HG02798 (cell line): ENCODE measurements at regions not wholly inside any gene's neighbourhood (a gene's known extent, or its start where the extent isn't known, plus 50 kb on each side); places are given as distances from the start of the nearest gene placed in this dataset.
"Not testable (repeated sequence)": the region's sequence is repeated elsewhere in the genome, so short reads cannot be mapped to it uniquely, and the experiment has no call there.

Source experiments
- ATAC-seq: cut with Tn5 transposase; IDR thresholded peaks from one replicate; pipeline ENCODE4 v1.9.1; 2021; ENCODE audit warnings: mild to moderate bottlenecking; ENCODE audit not compliant: unreplicated experiment, poor library complexity

DNA sequence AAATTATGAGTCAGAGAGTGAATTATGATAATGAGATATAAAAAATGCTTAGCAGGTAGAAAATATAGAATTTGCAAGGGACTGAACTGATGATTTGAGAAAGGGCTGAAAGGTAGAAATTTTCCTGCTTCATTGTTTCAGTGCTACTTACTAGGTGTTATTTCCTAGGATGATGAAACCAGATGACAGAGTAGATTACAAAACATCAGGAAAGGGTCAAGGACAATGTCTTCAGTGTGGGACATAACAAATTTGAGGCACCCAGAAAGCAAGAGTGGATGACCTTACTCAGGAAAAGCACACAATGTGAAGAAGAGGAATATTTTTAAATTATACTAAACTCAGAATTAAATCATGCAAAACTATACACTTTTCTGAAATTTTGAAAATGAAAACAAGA lies 102.1 kb downstream of the SHCBP1 start:
- ATAC-seq: no peak

DNA sequence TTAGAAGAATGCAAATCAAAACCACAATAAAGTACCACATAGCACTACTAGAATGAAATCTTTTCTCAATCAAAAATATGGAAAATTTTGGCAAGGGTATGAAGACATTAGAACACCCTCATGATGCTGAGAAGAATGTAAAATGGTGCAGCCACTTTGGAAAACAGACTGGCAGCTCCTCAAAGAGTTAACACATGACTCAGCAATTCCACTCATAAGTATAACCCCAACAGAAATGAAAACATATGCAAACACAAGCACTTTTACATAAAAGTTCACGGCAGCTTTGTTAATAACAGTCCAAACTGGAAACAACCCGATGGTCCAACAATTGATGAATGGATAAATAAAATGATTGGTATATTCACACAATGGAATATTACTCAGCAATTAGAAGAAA lies 124.5 kb downstream of the SHCBP1 start:
- ATAC-seq: no peak

DNA sequence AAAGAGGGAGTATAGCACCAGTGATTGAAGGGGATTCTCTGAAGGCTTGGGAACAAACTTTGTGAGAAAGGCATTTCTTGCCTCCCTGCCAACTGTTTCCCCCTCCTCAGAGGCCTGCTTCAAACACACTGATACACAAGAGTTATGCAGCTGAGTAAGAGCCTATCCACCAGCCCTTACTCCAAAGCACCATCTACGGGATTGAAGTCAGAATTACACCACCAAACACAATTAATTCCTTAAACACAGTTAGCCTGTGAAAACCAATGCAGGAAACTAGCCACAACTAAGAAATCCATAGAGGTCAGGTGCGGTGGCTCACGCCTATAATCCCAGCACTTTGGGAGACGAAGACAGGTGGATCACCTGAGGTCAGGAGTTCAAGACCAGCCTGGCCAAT lies 138.3 kb downstream of the SHCBP1 start:
- ATAC-seq: no peak

DNA sequence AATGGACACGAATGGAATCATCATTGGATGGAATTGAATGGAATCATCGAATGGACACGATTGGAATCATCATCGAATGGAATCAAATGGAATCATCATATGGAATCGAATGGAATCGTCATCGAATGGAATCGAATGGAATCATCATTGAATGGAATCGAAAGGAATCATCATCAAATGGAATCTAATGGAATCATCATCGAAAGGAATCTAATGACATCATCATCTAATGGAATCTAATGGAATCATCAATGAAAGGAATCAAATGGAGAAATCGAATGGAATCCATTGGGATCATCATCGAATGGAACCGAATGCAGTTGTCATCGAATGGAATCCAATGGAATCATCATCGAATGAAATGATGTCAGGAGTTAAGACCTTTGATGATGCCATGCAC lies 154.9 kb downstream of the SHCBP1 start:
- no peak for ATAC-seq

DNA sequence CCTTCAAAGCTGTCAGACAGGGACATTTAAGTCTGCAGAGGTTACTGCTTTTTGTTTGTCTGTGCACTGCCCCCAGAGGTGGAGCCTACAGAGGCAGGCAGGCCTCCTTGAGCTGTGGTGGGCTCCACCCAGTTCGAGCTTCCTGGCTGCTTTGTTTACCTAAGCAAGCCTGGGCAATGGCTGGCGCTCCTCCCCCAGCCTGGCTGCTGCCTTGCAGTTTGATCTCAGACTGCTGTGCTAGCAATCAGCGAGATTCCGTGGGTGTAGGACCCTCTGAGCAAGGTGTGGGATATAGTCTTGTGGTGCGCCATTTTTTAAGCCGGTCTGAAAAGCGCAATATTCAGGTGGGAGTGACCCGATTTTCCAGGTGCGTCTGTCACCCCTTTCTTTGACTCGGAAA lies 166.4 kb downstream of the SHCBP1 start:
- not testable (repeated sequence) for ATAC-seq

DNA sequence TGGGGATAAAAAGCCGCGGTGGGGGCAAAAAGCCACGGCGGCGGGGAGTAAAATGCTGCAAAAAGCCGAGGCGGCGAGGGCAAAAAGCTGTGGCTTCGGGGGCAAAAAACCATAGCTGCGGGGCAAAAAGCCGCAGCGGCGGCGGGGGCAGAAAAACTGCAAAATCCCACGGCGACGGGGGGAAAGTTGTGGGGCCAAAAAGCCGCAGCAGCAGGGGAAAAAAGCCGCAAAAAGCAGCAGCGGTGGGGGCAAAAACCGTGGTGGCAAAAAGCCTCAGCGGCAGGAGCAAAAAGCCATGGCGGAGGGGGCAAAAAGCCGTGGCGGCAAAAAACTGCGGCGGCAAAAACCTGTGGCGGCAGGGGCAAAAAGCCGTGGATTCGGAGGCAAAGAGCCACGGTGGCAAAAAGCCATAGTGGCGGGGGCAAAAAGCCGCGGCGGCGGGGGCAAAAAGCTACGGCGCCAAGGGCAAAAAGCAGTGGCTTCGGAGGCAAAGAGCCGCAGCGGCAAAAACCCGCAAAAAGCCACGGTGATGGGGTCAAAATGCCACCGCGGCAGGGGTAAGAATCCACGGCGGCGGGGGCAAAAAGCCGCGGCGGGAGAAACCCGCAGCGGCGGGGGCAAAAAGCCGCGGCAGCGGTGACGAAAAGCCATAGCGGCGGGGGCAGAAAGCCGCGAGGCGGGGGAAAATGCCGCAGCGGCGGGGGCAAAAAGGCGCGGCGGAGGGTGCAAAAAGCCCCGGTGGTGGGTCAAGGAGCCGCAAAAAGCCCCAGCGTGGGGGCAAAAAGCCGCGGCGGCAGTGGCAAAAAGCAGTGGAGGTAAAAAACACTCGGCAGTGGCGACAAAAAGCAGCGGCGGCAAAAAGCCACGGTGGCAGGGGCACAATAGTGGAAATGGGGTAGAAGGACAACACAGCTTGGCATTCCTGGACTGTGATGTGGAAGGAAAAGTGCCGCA lies 192.8 kb downstream of the SHCBP1 start:
- no peak for ATAC-seq

DNA sequence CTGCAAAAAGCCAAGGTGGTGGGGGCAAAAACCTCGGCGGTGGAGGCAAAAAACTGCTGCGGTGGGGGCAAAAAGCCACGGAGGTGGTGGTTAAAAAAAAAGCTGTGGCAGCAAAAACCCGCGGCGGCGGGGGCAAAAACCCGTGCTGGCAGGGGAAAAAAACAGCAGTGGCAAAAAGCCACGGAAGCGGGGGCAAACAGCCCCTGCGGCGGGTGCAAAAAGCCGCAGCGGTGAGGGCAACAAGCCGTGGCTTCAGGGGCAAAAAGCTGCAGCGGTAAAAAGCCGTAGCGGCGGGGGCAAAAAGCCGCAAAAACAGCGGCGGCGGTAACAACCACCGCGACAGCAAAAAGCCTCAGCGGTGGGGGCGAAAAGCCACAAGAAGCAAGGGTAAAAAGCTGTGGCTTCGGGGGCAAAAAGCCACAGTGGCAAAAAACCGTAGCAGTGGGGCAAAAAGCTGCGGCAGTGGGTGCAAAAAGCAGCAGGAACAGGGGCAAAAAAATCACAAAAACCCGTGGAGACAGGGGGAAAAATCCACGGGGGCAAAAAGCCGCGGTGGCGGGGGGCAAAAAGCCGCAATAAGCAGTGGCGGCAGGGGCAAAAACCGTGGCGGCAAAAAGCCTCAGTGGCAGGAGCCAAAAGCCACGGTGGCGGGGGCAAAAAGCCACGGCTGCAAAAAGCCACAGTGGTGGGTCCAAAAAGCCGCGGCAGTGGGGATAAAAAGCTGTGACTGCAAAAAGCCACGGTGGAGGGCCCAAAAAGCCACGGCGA lies 193.7 kb downstream of the SHCBP1 start:
- no peak for ATAC-seq

DNA sequence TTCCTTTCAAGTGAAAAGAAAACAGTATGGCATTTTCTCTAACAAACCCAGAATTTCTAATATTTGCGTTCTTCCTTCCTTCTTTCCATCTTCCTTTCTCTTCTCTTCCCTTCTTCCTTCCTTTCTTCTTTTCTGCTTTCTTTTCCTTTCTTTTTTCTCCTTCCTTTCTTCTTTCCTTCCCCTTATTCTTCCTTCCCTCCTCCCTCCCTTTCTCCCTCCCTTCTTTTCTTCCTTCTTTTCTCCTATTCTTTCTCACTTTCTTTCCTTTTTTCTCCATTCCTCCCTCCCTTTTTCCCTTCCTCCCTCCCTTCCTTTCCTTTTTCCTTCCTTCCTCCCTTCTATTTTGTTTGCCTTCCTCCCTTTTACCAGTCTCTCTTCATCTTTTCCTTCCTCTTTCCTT lies 194.8 kb downstream of the SHCBP1 start:
- ATAC-seq: no peak

DNA sequence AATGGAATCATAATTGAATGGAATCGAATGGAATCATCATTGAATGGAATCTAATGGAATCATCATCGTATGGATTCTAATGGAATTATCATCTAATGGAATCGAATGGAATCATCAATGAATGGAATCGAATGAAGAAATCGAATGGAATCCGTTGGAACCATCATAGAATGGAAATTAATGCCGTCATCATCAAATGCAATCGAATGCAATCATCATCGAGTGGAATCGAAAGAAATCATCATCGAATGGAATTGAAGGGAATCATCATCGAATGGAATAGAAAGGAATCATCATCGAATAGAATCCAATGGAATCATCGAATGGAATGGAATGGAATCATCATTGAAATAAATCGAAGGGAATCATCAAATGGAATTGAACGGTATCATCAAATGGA lies 217.2 kb downstream of the SHCBP1 start:
- ATAC-seq: no peak

DNA sequence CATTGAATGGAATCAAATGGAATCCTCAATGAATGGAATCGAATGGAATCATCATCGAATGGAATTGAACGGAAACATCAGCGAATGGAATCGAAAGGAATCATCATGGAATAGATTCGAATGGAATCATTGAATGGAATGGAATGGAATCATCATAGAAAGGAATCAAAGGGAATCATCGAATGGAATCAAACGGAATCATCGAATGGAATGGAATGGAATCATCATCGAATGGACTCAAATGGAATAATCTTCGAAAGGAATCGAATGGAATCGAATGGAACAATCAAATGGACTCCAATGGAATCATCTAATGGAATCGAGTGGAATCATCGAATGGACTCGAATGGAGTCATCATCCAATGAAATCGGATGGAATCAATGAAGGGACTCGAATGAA lies 222.6 kb downstream of the SHCBP1 start:
- not testable (repeated sequence) for ATAC-seq

DNA sequence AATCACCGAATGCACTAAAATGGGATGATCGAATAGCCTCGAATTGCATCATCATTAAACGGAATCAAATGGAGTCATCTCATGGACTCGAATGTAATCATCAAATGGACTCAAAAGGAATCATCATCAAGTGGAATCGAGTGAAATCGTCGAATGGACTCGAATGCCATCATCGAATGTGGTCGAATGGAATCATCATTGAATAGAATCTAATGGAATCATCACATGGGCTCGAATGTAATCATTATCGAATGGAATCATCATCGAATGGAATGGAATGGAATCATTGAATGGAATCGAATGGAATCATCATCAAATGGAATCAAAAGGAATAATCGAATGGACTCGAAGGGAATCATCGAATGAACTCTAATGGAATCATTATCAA lies 224.3 kb downstream of the SHCBP1 start:
- not testable (repeated sequence) for ATAC-seq

DNA sequence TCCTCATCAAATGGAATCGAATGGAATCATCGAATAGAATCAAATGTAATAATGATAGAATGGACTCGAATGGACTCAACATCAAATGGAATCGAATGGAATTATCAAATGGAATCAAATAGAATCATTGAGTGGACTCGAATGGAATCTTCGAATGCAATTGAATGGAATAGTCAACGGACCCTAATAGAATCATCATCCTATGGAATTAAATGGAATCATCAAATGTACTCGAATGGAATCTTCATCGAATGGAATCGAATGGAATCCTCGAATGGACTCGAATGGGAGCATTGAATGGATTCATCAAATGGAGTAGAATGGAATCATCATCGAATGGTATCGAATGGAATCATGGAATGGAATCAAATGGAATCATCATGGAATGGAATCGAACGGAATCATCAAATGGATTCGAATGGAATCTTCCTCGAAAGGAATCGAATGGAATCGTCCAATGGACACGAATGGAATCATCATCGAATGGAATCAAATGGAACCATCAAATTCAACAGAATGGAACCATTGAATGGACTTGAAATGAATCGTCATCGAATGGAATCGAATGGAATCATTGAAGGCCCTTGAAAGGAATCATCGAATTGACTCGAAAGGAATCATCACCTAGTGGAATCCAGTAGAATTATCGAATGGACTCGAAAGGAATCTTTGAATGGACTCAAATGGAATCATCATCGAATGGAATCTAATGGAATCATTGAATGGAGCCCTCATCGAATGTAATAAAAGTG lies 224.9 kb downstream of the SHCBP1 start:
- not testable (repeated sequence) for ATAC-seq

DNA sequence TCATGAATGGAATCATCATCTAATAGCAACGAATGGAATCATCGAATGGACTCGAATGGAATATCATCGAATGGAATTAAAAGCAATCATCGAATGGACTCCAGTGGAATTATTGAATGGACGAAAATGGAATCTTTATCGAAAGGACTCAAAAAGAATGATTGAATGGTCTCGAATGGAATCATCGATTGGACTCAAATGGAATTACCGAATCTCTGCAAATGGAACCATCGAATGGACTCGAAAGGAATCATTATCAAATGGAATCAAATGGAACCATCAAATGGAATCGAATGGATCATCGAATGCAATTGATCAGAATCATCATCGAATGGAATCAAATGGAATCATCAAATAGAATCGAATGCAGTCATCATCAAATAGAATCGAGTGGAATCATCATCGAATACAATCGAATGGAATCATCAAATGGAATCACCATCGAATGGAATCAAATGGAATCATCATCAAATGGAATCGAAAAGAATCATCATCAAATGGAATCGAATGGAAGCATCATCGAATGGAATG lies 225.7 kb downstream of the SHCBP1 start:
- ATAC-seq: not testable (repeated sequence)

DNA sequence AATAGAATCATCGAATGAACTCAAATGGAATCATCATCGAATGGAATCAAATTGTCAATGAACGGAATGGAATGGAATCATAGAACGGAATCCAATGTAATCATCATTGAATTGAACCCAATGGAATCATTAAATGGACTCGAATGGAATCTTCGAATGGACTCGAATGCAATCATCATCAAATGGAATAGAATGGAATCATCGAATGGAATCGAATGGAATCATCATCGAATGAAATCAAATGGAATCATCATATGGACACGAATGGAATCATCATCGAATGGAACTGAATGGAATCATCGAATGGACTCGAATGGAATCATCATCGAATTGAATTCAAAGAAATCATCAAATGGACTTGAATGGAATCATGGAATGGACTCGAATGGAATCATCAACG lies 226.2 kb downstream of the SHCBP1 start:
- not testable (repeated sequence) for ATAC-seq

DNA sequence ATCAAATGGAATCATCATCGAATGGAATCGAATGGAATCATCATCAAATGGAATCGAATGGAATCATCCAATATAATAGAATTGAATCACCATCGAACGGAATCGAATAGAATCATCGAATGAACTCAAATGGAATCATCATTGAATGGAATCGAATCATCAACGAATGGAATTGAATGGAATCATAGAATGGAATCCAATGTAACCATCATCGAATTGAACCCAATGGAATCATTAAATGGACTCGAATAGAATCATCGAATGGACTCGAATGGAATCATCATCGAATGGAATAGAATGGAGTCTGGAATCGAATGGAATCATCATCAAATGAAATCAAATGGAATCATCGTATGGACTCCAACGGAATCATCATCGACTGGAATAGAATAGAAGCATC lies 227.0 kb downstream of the SHCBP1 start:
- not testable (repeated sequence) for ATAC-seq

DNA sequence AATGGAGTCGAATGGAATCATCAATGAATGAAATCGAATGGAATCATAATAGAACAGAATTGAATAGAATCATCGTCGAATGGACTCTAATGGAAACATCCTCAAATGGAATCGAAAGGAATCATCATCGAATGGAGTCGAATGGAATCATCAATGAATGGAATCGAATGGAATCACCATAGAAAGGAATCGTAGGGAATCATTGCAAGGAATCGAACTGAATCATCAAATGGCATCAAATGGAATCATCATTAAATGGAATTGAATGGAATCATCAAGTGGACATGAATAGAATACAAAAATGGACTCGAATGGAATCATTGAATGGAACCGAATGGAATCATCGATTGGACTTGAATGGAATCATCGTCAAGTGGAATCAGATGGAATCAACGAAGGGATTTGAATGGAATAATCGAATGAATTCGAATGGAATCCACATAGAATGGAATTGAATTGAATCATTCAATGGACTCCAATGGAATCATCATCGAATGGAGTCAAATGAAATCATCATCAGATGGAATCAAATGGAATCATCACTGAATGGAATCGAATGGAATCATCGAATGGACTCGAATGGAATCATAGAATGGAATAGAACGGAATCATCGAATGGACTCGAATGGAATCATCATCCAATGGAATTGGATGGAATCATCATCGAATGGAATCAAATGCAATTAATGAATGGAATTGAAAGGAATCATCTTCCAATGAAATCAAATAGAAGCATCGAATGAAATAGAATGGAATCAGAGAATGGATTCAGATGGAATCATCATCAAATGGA lies 228.1 kb downstream of the SHCBP1 start:
- ATAC-seq: not testable (repeated sequence)

DNA sequence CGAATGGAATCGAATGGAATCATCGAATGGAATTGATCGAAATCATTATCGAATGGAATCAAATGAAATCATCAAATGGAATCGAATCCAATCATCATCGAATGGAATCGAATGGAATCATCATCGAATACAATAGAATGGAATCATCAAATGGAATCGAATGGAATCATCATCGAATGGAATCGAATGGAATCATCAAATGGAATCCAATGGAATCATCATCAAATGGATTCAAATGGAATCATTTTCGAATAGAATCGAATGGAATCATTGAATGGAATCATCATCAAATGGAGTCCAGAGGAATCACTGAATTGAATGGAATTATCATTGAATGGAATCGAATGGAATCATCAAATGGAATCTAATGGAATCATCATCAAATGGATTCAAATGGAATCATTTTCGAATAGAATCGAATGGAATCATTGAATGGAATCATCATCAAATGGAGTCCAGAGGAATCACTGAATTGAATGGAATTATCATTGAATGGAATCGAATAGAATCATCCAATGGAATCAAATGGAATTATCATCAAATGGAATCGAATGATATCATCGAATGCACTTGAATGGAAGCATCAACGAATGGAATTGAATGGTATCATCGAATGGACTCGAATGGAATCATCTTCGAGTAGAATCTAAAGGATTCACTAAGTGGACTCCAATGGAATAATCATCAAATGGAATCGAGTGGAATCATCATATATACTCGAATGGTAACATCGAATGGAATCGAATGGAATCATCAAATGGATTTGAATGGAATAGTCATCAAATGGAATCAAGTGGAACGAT lies 230.3 kb downstream of the SHCBP1 start:
- not testable (repeated sequence) for ATAC-seq

DNA sequence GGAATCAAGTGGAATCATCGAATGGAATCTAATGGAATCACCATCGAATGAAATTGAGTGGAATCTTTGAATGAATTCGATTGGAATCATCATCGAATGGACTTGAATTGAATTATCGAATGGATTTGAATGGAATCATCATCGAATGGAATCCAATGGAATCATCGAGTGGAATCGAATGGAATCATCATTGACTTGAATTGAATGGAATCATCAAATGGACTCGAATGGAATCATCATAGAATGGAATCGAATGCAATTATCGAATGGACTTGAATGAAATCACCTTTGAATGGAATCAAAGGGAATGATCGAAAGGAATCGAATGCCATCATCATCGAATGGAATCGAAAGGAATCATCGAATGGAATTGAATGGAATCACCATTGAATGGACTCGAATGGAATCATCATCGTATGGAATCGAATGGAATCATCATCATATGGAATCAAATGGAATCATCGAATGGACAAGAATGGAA lies 231.6 kb downstream of the SHCBP1 start:
- ATAC-seq: not testable (repeated sequence)
